ENCODE measurements at regions not wholly inside any gene's neighbourhood (a gene's known extent, or its start where the extent isn't known, plus 50 kb on each side); places are given as distances from the start of the nearest gene placed in this dataset.
"Not testable (repeated sequence)": the region's sequence is repeated elsewhere in the genome, so short reads cannot be mapped to it uniquely, and the experiment has no call there.

GRCh38 chr4:189533603-189534002 is 407.1 kb upstream of the FRG1 start:
- DNase-seq = no peak

- DNase-seq = no peak
Observed at GRCh38 chr4:189547559-189547958, 393.1 kb upstream of the FRG1 start.

- DNase-seq = peak; percentile 17
Observed at GRCh38 chr4:189548484-189549125, 392.1 kb upstream of the FRG1 start.

GRCh38 chr4:189551931-189552670 is 388.6 kb upstream of the FRG1 start:
- DNase-seq = peak; percentile 27

- DNase-seq = not testable (repeated sequence)
Observed at GRCh38 chr4:189560605-189561004, 380.1 kb upstream of the FRG1 start.

- DNase-seq = not testable (repeated sequence)
Observed at GRCh38 chr4:189563751-189564150, 376.9 kb upstream of the FRG1 start.

- DNase-seq = not testable (repeated sequence)
Observed at GRCh38 chr4:189566271-189566670, 374.4 kb upstream of the FRG1 start.

GRCh38 chr4:189566900-189567299 is 373.8 kb upstream of the FRG1 start:
- DNase-seq = not testable (repeated sequence)

GRCh38 chr4:189579645-189580044 is 361.0 kb upstream of the FRG1 start:
- DNase-seq = not testable (repeated sequence)

- DNase-seq = not testable (repeated sequence)
Observed at GRCh38 chr4:189586908-189587632, 353.6 kb upstream of the FRG1 start.

- not testable (repeated sequence) for DNase-seq
Observed at GRCh38 chr4:189589201-189589600, 351.5 kb upstream of the FRG1 start.

- DNase-seq = no peak
Observed at GRCh38 chr4:189592890-189593289, 347.8 kb upstream of the FRG1 start.

- no peak for DNase-seq
Observed at GRCh38 chr4:189597341-189597740, 343.3 kb upstream of the FRG1 start.

GRCh38 chr4:189600264-189600663 is 340.4 kb upstream of the FRG1 start:
- no peak for DNase-seq

GRCh38 chr4:189600718-189601435 is 339.8 kb upstream of the FRG1 start:
- DNase-seq = no peak

GRCh38 chr4:189602827-189603226 is 337.8 kb upstream of the FRG1 start:
- DNase-seq = not testable (repeated sequence)

GRCh38 chr4:189610571-189610970 is 330.1 kb upstream of the FRG1 start:
- not testable (repeated sequence) for DNase-seq

- no peak for DNase-seq
Observed at GRCh38 chr4:189613207-189613606, 327.5 kb upstream of the FRG1 start.

- DNase-seq = no peak
Observed at GRCh38 chr4:189615217-189615663, 325.4 kb upstream of the FRG1 start.

- not testable (repeated sequence) for DNase-seq
Observed at GRCh38 chr4:189617741-189618140, 322.9 kb upstream of the FRG1 start.

- DNase-seq = not testable (repeated sequence)
Observed at GRCh38 chr4:189619441-189620250, 321.0 kb upstream of the FRG1 start.

Measured in right kidney (tissue), 1 donor.